22Rv1 (cell line): ENCODE measurements at regions not wholly inside any gene's neighbourhood (a gene's known extent, or its start where the extent isn't known, plus 50 kb on each side); places are given as distances from the start of the nearest gene placed in this dataset.

Experiments
- H3K27ac ChIP-seq: fragments of 450-650 bp; 2 replicates; pipeline ENCODE4 v1.5.1; 2017
- CTCF ChIP-seq: fragments of 450-650 bp; IDR thresholded peaks from 2 replicates; pipeline ENCODE4 v1.5.1; 2017; ENCODE audit warnings: mild to moderate bottlenecking
- ZFX ChIP-seq: fragments of 450-650 bp; IDR thresholded peaks from 2 replicates; pipeline ENCODE4 v1.6.1; 2017; ENCODE audit warnings: antibody characterized with exemption, borderline replicate concordance

GRCh38 chr15:98438326-98438725, 210.0 kb upstream of the IGF1R start:
- no peak overlapping the region for H3K27ac ChIP-seq
- TF ChIP-seq ZFX (no peak), CTCF (no peak)

DNA sequence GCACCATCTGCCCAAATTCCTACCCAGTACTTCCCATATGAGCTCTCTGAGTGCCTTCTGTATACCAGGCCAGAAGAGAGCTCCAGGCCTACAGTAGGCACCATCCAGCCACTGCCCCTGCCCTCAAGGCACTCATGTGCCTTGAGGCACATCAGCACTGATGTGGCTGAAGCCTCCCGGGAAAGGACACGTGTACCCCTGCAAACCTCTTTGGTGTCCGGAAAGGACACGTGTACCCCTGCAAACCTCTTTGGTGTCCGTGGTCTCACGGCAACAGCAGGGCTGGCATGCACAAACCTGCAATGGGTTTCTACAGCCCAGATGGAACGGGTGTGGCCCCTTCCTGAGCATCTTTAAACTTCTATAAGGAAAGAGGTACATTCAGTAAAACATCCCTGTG, 209.4 kb upstream of the IGF1R start:
- TF ChIP-seq ZFX (no peak), CTCF (no peak)
- no peak overlapping the region for H3K27ac ChIP-seq

- H3K27ac ChIP-seq = no peak overlapping the region
- TF ChIP-seq ZFX (no peak), CTCF (no peak)
Measured at GRCh38 chr15:98439523-98439942, 208.8 kb upstream of the IGF1R start.

DNA sequence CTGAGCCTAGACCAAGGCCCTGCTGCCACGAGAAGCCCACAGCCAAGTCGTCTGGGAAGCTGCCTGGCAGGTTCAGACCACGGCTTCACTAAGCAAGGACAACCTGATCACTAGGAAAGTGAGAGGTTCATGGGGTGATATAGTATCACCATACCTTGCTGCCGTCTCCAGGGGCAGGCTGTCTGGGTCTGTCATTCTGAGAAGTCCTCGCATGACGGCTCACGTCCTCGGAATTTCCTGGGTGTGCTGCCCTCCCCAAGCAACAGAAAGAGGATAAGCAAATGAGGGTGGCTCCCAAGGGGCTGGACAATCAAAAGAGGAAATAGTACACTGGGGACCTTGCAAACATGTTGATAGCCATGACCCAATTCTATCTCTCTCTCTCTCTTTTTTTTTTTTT, 207.4 kb upstream of the IGF1R start:
- no peak for TF ChIP-seq ZFX
- TF ChIP-seq CTCF = no peak
- no peak overlapping the region for H3K27ac ChIP-seq

- TF ChIP-seq CTCF (no peak), ZFX (no peak)
- H3K27ac ChIP-seq = no peak overlapping the region
Measured at GRCh38 chr15:98441599-98441998, 206.7 kb upstream of the IGF1R start.

DNA sequence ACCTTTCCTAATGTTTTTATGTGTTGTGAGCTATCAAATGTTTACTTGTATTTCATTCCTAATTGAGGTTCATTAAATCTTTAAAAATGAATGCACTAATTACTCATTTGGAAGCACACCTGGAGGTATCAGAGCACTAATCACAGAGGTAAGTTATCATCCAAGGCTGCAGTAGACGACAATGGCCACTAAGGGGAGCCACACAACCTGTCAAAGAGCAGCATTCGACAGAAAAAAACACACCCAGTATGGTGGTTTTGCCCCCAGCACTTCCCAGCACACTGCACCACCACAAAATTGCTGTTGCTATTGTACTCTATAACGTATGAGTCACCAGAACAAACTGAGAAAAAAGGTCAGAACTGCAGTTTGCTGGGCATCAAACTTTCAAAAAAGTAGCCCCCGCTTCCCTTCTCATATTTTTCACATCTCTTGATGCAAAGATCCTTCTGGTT, 205.9 kb upstream of the IGF1R start:
- H3K27ac ChIP-seq = no peak overlapping the region
- TF ChIP-seq ZFX (no peak), CTCF (peak; percentile 83)

DNA sequence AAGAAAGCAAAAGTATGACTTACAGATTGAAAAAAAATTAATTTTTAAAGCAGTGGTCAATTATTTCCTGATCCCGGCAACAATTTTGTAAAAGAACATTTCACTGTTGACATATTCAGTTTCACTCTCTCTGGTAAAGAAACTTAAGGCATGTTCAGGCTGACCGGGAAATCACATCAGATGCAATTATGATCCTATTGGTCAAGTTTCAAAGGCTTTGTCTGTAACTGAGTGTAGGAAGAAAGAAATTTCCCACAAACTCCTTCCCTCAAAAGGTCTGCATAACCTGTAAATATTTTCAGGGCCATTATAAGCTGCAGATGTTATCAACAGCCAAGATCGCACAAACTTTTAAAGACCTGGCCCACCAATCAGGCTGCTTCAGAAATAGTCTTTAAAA, 205.4 kb upstream of the IGF1R start:
- TF ChIP-seq CTCF (no peak), ZFX (no peak)
- no peak overlapping the region for H3K27ac ChIP-seq
